ENCODE measurements at regions not wholly inside any gene's neighbourhood (a gene's known extent, or its start where the extent isn't known, plus 50 kb on each side); places are given as distances from the start of the nearest gene placed in this dataset.

- DNase-seq (ENCODE audit: low read depth in 2 of 2) = no peak
These were observed 56.3 kb upstream of the EYA4 start for GRCh38 chr6:133184798-133185372.

DNA sequence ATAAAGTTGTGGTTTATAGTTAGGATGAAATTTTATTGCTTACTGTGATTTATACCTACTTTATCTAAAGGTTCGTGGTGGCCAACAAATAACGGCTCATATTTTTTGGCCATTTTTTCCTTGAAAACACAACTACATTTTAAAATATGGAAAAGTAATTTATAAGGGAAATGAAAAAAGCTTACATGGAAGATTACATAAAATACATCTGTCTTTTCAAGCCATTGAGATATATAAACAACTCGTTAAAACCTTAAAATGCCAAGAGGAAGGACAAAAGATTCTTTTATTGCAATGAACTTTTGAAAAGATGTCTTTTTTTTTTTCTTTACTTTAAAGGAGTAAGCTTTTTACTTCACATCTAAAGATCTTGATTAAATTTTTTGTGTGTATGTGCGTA lies 55.4 kb upstream of the EYA4 start:
- no peak for DNase-seq (ENCODE audit: low read depth in 2 of 2)

GRCh38 chr6:133187114-133187513 lies 54.0 kb upstream of the EYA4 start:
- DNase-seq (ENCODE audit: low read depth in 2 of 2) = no peak

GRCh38 chr6:133187657-133188453 lies 53.3 kb upstream of the EYA4 start:
- DNase-seq (ENCODE audit: low read depth in 2 of 2) = no peak

DNA sequence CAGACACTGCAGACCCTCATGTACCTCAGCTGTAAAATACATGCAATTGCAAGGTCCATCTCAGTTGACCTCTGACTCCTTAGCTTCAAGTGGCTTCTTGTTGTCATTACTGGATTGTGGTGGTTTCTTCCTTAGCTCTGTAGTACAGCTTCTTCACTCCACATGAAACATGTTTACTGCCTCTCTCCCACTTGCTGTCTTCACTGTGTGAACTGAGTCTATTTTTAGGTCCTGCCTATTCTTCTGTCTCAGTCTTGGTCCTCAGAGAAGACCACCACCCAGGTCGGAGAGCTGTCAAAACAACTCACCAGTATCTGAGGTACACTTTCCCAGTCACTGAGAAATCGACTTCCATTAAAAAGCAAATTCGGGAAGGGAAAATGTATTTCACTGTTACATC lies 50.2 kb upstream of the EYA4 start:
- no peak for DNase-seq (ENCODE audit: low read depth in 2 of 2)

DNA sequence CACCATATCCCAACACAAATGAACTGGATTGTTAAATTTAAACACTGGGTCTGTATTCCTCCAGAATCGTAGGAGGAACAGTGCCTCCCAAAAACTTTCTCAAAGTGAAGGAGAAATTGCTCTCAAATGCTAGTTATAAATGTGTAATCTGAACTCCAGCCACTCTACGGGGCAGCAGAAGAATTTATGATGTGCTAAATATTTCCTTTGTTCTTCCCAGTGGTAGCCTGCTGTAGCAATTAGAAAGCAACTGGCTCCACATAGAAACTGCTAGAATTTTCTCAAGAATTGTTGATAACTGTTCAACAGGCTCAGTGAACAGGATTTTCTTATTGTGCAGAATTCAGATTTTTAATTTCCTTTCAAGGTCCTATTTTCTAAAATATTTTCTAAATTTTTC lies 49.8 kb upstream of the EYA4 start:
- no peak for DNase-seq (ENCODE audit: low read depth in 2 of 2)
